ENCODE measurements at regions not wholly inside any gene's neighbourhood (a gene's known extent, or its start where the extent isn't known, plus 50 kb on each side); places are given as distances from the start of the nearest gene placed in this dataset.

- Histone ChIP-seq H3K27ac (ENCODE audit: low read depth in 1 of 2, low read length in 2 of 2) (no peak overlapping the region), H3K36me3 (ENCODE audit: control insufficient read depth in 4 of 4, insufficient read depth in 3 of 4, low read depth in 1 of 4, low read length in 3 of 4) (no peaks in the 10 kb centered on the region), H3K9me3 (ENCODE audit: control insufficient read depth in 4 of 4, low read length in 3 of 4) (no peaks in the 10 kb centered on the region), H3K4me3 (ENCODE audit: low read depth in 1 of 3, low read length in 3 of 3) (no peak overlapping the region), H3K4me1 (ENCODE audit: control insufficient read depth in 4 of 4, insufficient read depth in 4 of 4, low read length in 3 of 4) (no peaks in the 10 kb centered on the region), H3K27me3 (ENCODE audit: control insufficient read depth in 4 of 4, insufficient read depth in 4 of 4, low read length in 3 of 4) (no peaks in the 10 kb centered on the region), H3K9ac (ENCODE audit: low read depth in 1 of 2, low read length in 2 of 2) (no peak overlapping the region)
- TF ChIP-seq SP1 (IDR thresholded peaks at IDR 0.05) (no peak), JUND (IDR thresholded peaks at IDR 0.05) (no peak), HNF4A (conservative IDR thresholded peaks at IDR 0.05) (no peak), EGR1 (IDR thresholded peaks at IDR 0.05; ENCODE audit: low read depth in 2 of 2) (no peak), GABPA (IDR thresholded peaks at IDR 0.05 in 1 of 2, conservative IDR thresholded peaks at IDR 0.05 in 1 of 2) (no peak), TAF1 (conservative IDR thresholded peaks at IDR 0.05) (no peak), NR2F2 (IDR thresholded peaks at IDR 0.05) (no peak), FOXA1 (IDR thresholded peaks at IDR 0.05) (no peak), YY1 (IDR thresholded peaks at IDR 0.05) (no peak), FOXA2 (IDR thresholded peaks at IDR 0.05) (no peak), RAD21 (IDR thresholded peaks at IDR 0.05) (no peak)
- TF ChIP-seq, protein P1, sequence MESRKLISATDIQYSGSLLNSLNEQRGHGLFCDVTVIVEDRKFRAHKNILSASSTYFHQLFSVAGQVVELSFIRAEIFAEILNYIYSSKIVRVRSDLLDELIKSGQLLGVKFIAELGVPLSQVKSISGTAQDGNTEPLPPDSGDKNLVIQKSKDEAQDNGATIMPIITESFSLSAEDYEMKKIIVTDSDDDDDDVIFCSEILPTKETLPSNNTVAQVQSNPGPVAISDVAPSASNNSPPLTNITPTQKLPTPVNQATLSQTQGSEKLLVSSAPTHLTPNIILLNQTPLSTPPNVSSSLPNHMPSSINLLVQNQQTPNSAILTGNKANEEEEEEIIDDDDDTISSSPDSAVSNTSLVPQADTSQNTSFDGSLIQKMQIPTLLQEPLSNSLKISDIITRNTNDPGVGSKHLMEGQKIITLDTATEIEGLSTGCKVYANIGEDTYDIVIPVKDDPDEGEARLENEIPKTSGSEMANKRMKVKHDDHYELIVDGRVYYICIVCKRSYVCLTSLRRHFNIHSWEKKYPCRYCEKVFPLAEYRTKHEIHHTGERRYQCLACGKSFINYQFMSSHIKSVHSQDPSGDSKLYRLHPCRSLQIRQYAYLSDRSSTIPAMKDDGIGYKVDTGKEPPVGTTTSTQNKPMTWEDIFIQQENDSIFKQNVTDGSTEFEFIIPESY (IDR thresholded peaks at IDR 0.05), result no peak
- TF ChIP-seq, protein P2, sequence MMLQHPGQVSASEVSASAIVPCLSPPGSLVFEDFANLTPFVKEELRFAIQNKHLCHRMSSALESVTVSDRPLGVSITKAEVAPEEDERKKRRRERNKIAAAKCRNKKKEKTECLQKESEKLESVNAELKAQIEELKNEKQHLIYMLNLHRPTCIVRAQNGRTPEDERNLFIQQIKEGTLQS (IDR thresholded peaks at IDR 0.05), result no peak
- TF ChIP-seq, protein P3, sequence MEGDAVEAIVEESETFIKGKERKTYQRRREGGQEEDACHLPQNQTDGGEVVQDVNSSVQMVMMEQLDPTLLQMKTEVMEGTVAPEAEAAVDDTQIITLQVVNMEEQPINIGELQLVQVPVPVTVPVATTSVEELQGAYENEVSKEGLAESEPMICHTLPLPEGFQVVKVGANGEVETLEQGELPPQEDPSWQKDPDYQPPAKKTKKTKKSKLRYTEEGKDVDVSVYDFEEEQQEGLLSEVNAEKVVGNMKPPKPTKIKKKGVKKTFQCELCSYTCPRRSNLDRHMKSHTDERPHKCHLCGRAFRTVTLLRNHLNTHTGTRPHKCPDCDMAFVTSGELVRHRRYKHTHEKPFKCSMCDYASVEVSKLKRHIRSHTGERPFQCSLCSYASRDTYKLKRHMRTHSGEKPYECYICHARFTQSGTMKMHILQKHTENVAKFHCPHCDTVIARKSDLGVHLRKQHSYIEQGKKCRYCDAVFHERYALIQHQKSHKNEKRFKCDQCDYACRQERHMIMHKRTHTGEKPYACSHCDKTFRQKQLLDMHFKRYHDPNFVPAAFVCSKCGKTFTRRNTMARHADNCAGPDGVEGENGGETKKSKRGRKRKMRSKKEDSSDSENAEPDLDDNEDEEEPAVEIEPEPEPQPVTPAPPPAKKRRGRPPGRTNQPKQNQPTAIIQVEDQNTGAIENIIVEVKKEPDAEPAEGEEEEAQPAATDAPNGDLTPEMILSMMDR (IDR thresholded peaks at IDR 0.05; ENCODE audit: low read depth, low read length, missing input control), result no peak
- TF ChIP-seq, protein P4, sequence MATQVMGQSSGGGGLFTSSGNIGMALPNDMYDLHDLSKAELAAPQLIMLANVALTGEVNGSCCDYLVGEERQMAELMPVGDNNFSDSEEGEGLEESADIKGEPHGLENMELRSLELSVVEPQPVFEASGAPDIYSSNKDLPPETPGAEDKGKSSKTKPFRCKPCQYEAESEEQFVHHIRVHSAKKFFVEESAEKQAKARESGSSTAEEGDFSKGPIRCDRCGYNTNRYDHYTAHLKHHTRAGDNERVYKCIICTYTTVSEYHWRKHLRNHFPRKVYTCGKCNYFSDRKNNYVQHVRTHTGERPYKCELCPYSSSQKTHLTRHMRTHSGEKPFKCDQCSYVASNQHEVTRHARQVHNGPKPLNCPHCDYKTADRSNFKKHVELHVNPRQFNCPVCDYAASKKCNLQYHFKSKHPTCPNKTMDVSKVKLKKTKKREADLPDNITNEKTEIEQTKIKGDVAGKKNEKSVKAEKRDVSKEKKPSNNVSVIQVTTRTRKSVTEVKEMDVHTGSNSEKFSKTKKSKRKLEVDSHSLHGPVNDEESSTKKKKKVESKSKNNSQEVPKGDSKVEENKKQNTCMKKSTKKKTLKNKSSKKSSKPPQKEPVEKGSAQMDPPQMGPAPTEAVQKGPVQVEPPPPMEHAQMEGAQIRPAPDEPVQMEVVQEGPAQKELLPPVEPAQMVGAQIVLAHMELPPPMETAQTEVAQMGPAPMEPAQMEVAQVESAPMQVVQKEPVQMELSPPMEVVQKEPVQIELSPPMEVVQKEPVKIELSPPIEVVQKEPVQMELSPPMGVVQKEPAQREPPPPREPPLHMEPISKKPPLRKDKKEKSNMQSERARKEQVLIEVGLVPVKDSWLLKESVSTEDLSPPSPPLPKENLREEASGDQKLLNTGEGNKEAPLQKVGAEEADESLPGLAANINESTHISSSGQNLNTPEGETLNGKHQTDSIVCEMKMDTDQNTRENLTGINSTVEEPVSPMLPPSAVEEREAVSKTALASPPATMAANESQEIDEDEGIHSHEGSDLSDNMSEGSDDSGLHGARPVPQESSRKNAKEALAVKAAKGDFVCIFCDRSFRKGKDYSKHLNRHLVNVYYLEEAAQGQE (IDR thresholded peaks at IDR 0.05), result no peak
- DNase-seq (ENCODE audit: low spot score), result no peak
- 51% methylated on average over 2 of the region's 2 CpGs for WGBS
Observed at GRCh38 chr2:129641371-129641770, 338.1 kb upstream of the RAB6C start.

GRCh38 chr2:129642526-129643043, 336.9 kb upstream of the RAB6C start:
- Histone ChIP-seq H3K36me3 (ENCODE audit: control insufficient read depth in 4 of 4, insufficient read depth in 3 of 4, low read depth in 1 of 4, low read length in 3 of 4) (no peaks in the 10 kb centered on the region), H3K27me3 (ENCODE audit: control insufficient read depth in 4 of 4, insufficient read depth in 4 of 4, low read length in 3 of 4) (no peaks in the 10 kb centered on the region), H3K9ac (ENCODE audit: low read depth in 1 of 2, low read length in 2 of 2) (no peak overlapping the region), H3K4me3 (ENCODE audit: low read depth in 1 of 3, low read length in 3 of 3) (no peak overlapping the region), H3K27ac (ENCODE audit: low read depth in 1 of 2, low read length in 2 of 2) (no peak overlapping the region), H3K4me1 (ENCODE audit: control insufficient read depth in 4 of 4, insufficient read depth in 4 of 4, low read length in 3 of 4) (no peaks in the 10 kb centered on the region), H3K9me3 (ENCODE audit: control insufficient read depth in 4 of 4, low read length in 3 of 4) (no peaks in the 10 kb centered on the region)
- WGBS, result 63% methylated on average over 3 of the region's 3 CpGs
- DNase-seq (ENCODE audit: low spot score), result no peak
- TF ChIP-seq, protein P2 (IDR thresholded peaks at IDR 0.05), result no peak
- TF ChIP-seq HNF4G (IDR thresholded peaks at IDR 0.05) (no peak), EGR1 (IDR thresholded peaks at IDR 0.05; ENCODE audit: low read depth in 2 of 2) (no peak), JUND (IDR thresholded peaks at IDR 0.05) (no peak), YY1 (IDR thresholded peaks at IDR 0.05) (no peak)
- TF ChIP-seq, protein P1 (IDR thresholded peaks at IDR 0.05), result no peak

Measured in liver (tissue), 8 donors.